Neural progenitor cell (in vitro differentiated cells): ENCODE measurements at regions not wholly inside any gene's neighbourhood (a gene's known extent, or its start where the extent isn't known, plus 50 kb on each side); places are given as distances from the start of the nearest gene placed in this dataset.
A peak's percentile ranks its signal among the peaks of the same experiment; 100 is the strongest.

Experiments used
- DNase-seq: peaks from one replicate; pipeline ENCODE4 v3.0.0-alpha.2; 2016; ENCODE audit warnings: low spot score
- H2AFZ ChIP-seq: fragments of 200-600 bp; sonication (generic); replicated peaks from 2 replicates; pipeline ENCODE4 v1.6.1; 2016; ENCODE audit warnings: antibody characterized with exemption
- H3F3A ChIP-seq: fragments of 200-600 bp; sonication (generic); 2 replicates; pipeline ENCODE4 v1.6.1; 2016; ENCODE audit warnings: antibody characterized with exemption, low read depth
- H3K27ac ChIP-seq: fragments of 200-600 bp; sonication (generic); 2 replicates; pipeline ENCODE4 v1.5.1; 2016; ENCODE audit warnings: mild to moderate bottlenecking
- H3K27me3 ChIP-seq: fragments of 200-600 bp; sonication (generic); 2 replicates; pipeline ENCODE4 v1.6.1; 2016; ENCODE audit warnings: mild to moderate bottlenecking, moderate library complexity
- H3K36me3 ChIP-seq: fragments of 200-600 bp; sonication (generic); 2 replicates; pipeline ENCODE4 v1.5.1; 2016
- H3K4me1 ChIP-seq: fragments of 200-600 bp; sonication (generic); 2 replicates; pipeline ENCODE4 v1.6.1; 2016; ENCODE audit warnings: mixed run types
- H3K4me2 ChIP-seq: fragments of 200-600 bp; sonication (generic); 2 replicates; pipeline ENCODE4 v1.6.1; 2016
- H3K4me3 ChIP-seq: fragments of 200-600 bp; sonication (generic); 2 replicates; pipeline ENCODE4 v1.5.1; 2016
- H3K79me2 ChIP-seq: fragments of 200-600 bp; sonication (generic); 2 replicates; pipeline ENCODE4 v1.6.1; 2016; ENCODE audit warnings: low read depth
- H3K9ac ChIP-seq: fragments of 200-600 bp; sonication (generic); 2 replicates; pipeline ENCODE4 v1.6.1; 2016
- H3K9me3 ChIP-seq: fragments of 200-600 bp; sonication (generic); 2 replicates; pipeline ENCODE4 v1.5.1; 2016; ENCODE audit warnings: low read depth
- H4K20me1 ChIP-seq: fragments of 200-600 bp; sonication (generic); 2 replicates; pipeline ENCODE4 v1.6.1; 2016; ENCODE audit warnings: low read depth
- H3K27ac Mint-ChIP-seq: 3 replicates; pipeline ENCODE4 v1.8.0; 2021; ENCODE audit warnings: mixed read lengths
- H3K27me3 Mint-ChIP-seq: 2 replicates; pipeline ENCODE4 v1.8.0; 2022; ENCODE audit warnings: low read depth, mild to moderate bottlenecking, inconsistent platforms, moderate library complexity, mixed read lengths; ENCODE audit not compliant: insufficient read depth
- H3K36me3 Mint-ChIP-seq: 3 replicates; pipeline ENCODE4 v1.8.0; 2021; ENCODE audit warnings: mixed read lengths
- H3K4me1 Mint-ChIP-seq: 3 replicates; pipeline ENCODE4 v1.8.0; 2021; ENCODE audit warnings: mixed read lengths
- H3K4me3 Mint-ChIP-seq: 3 replicates; pipeline ENCODE4 v1.8.0; 2021; ENCODE audit warnings: mild to moderate bottlenecking, moderate library complexity, mixed read lengths
- H3K9me3 Mint-ChIP-seq: 3 replicates; pipeline ENCODE4 v1.8.0; 2020; ENCODE audit warnings: mixed read lengths
- CTCF ChIP-seq: fragments of 200-600 bp; sonication (generic); IDR thresholded peaks from 2 replicates; pipeline ENCODE4 v1.5.1; 2017; ENCODE audit warnings: antibody characterized with exemption, mild to moderate bottlenecking
- EZH2 ChIP-seq: fragments of 200-600 bp; sonication (generic); IDR thresholded peaks from 2 replicates; pipeline ENCODE4 v1.6.1; 2017; ENCODE audit warnings: antibody characterized with exemption, mild to moderate bottlenecking, moderate library complexity
- EZH2phosphoT487 ChIP-seq: fragments of 200-600 bp; sonication (generic); IDR thresholded peaks from 2 replicates; pipeline ENCODE4 v1.6.1; 2017; ENCODE audit warnings: antibody characterized with exemption

DNA sequence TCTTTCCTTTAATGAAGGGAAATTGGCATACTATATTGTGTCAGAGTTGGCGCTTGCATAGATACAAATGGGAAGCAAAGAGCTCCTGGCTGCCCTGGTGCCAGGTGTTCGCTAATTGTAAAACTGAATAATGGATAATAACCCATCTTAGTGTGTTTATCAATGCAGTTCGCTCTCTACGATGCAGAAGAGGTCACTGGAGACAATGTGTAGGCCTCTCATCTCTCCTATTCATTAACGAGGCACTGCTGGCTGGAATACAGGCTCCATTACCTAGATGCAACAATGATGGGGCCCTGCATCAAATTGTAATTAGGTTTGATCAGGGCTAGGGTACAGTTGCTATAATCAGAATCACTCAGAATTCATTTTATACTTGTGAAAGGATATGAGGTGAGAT lies 171.0 kb downstream of the RMI1 start:
- Histone ChIP-seq H2AFZ (no peak overlapping the region), H3K4me2 (peak overlapping the region; percentile 37), H3K9me3 (no peaks in the 10 kb centered on the region), H3K27me3 (peaks cover 91% of the 10 kb centered on the region), H3K4me3 (no peak overlapping the region), H4K20me1 (no peaks in the 10 kb centered on the region), H3F3A (peaks cover 9% of the 10 kb centered on the region), H3K27ac (no peak overlapping the region), H3K79me2 (no peaks in the 10 kb centered on the region), H3K9ac (no peak overlapping the region), H3K36me3 (no peaks in the 10 kb centered on the region), H3K4me1 (peaks cover 20% of the 10 kb centered on the region)
- H3K4me1 Mint-ChIP-seq, result peaks cover 8% of the 10 kb centered on the region
- TF ChIP-seq CTCF (no peak), EZH2phosphoT487 (no peak), EZH2 (no peak)
- no peaks in the 10 kb centered on the region for H3K9me3 Mint-ChIP-seq
- H3K36me3 Mint-ChIP-seq, result no peaks in the 10 kb centered on the region
- H3K27ac Mint-ChIP-seq, result no peak overlapping the region
- DNase-seq, result no peak
- peaks cover 2% of the 10 kb centered on the region for H3K27me3 Mint-ChIP-seq
- H3K4me3 Mint-ChIP-seq, result no peak overlapping the region

GRCh38 chr9:84152204-84152603 lies 171.6 kb downstream of the RMI1 start:
- H3K27me3 Mint-ChIP-seq, result peaks cover 2% of the 10 kb centered on the region
- H3K4me1 ChIP-seq, result peaks cover 15% of the 10 kb centered on the region

DNA sequence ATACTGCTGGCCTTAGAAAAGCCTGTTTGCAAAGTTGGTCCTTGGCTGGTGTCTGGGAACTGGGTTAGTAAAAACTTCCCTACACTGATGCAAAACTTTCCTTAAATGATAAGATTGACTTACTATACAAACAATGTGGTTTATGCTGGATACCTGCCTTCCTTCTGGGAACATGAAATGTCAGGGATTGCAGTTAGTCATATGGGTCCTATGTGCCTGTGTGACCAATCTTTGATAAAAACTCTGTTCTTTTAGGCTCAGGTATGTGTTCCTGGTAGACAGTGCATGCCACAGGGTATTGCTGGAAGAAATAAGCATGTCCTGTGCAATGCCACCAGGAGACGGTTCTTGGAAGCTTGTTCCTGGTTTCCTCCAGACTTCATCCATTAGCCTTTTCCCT lies 173.3 kb downstream of the RMI1 start:
- Mint-ChIP-seq H3K9me3 (no peaks in the 10 kb centered on the region), H3K4me1 (no peaks in the 10 kb centered on the region), H3K27me3 (no peaks in the 10 kb centered on the region), H3K36me3 (no peaks in the 10 kb centered on the region), H3K27ac (no peak overlapping the region), H3K4me3 (no peak overlapping the region)
- H3K27me3 ChIP-seq, result peaks cover 100% of the 10 kb centered on the region
- H3K36me3 ChIP-seq, result no peaks in the 10 kb centered on the region
- no peak overlapping the region for H3K27ac ChIP-seq
- peaks cover 9% of the 10 kb centered on the region for H3F3A ChIP-seq
- no peak overlapping the region for H3K4me3 ChIP-seq
- H4K20me1 ChIP-seq, result no peaks in the 10 kb centered on the region
- H3K4me2 ChIP-seq, result no peak overlapping the region
- no peak overlapping the region for H2AFZ ChIP-seq
- TF ChIP-seq EZH2 (no peak), EZH2phosphoT487 (no peak), CTCF (no peak)
- no peaks in the 10 kb centered on the region for H3K9me3 ChIP-seq
- no peak overlapping the region for H3K9ac ChIP-seq
- no peak for DNase-seq
- H3K4me1 ChIP-seq, result peaks cover 10% of the 10 kb centered on the region
- H3K79me2 ChIP-seq, result no peaks in the 10 kb centered on the region

More at GRCh38 chr9:84152204-84152603, 171.6 kb downstream of the RMI1 start:
- no peak overlapping the region for H3K27ac Mint-ChIP-seq
- Histone ChIP-seq H3F3A (peaks cover 9% of the 10 kb centered on the region), H4K20me1 (no peaks in the 10 kb centered on the region), H2AFZ (no peak overlapping the region), H3K36me3 (no peaks in the 10 kb centered on the region), H3K27ac (no peak overlapping the region), H3K79me2 (no peaks in the 10 kb centered on the region), H3K9ac (no peak overlapping the region), H3K4me2 (no peak overlapping the region), H3K4me3 (no peak overlapping the region), H3K27me3 (peaks cover 96% of the 10 kb centered on the region), H3K9me3 (no peaks in the 10 kb centered on the region)
- H3K4me1 Mint-ChIP-seq, result peaks cover 3% of the 10 kb centered on the region
- no peaks in the 10 kb centered on the region for H3K9me3 Mint-ChIP-seq
- no peak overlapping the region for H3K4me3 Mint-ChIP-seq
- no peak for TF ChIP-seq CTCF
- TF ChIP-seq EZH2, result no peak
- TF ChIP-seq EZH2phosphoT487, result no peak
- no peaks in the 10 kb centered on the region for H3K36me3 Mint-ChIP-seq
- no peak for DNase-seq
